ENCODE measurements at regions not wholly inside any gene's neighbourhood (a gene's known extent, or its start where the extent isn't known, plus 50 kb on each side); places are given as distances from the start of the nearest gene placed in this dataset.

GRCh38 chr9:108377881-108378280 is 477.9 kb downstream of the ACTL7B start:
- TF ChIP-seq POLR2A (IDR thresholded peaks at IDR 0.05; ENCODE audit: low read depth) (no peak), CTCF (IDR thresholded peaks at IDR 0.05) (no peak), EP300 (IDR thresholded peaks at IDR 0.05) (no peak), POLR2AphosphoS5 (IDR thresholded peaks at IDR 0.05) (no peak)
